Cardiac fibroblast (primary cell): ENCODE measurements at regions not wholly inside any gene's neighbourhood (a gene's known extent, or its start where the extent isn't known, plus 50 kb on each side); places are given as distances from the start of the nearest gene placed in this dataset.
A peak's percentile ranks its signal among the peaks of the same experiment; 100 is the strongest.

Source experiments
- DNase-seq, 2 donors: peaks; one replicate each; pipeline versions ENCODE4 v3.0.0 to v3.0.0-alpha.2; 2010; ENCODE audit warnings: low read depth in 2 of 2
- H3K4me3 ChIP-seq, 2 donors: replicated peaks in 1 of 2; 1 replicate in 1 of 2; 2 replicates in 1 of 2; pipeline ENCODE4 v1.5.1; 2011; ENCODE audit warnings: low read depth in 2 of 2, low read length in 2 of 2, mild to moderate bottlenecking in 2 of 2, moderate library complexity in 1 of 2
- CTCF ChIP-seq: IDR thresholded peaks from one replicate; pipeline ENCODE4 v1.5.1; 2011; ENCODE audit warnings: low read depth, mild to moderate bottlenecking, low read length, inconsistent platforms

- DNase-seq = no peak
These were observed 292.9 kb downstream of the THBS2 start for GRCh38 chr6:168960551-168961263.

GRCh38 chr6:168959696-168960095 is 293.9 kb downstream of the THBS2 start:
- DNase-seq = no peak
- no peak for TF ChIP-seq CTCF
- no peak overlapping the region for H3K4me3 ChIP-seq

More at GRCh38 chr6:168960551-168961263, 292.9 kb downstream of the THBS2 start:
- no peak for TF ChIP-seq CTCF
- no peak overlapping the region for H3K4me3 ChIP-seq

GRCh38 chr6:168956884-168957730 is 296.5 kb downstream of the THBS2 start:
- no peak overlapping the region for H3K4me3 ChIP-seq
- peak; percentile 84 for TF ChIP-seq CTCF
- peak; percentile 88 to 90 for DNase-seq

GRCh38 chr6:168956141-168956838 is 297.4 kb downstream of the THBS2 start:
- no peak overlapping the region for H3K4me3 ChIP-seq
- DNase-seq = peak in 1 of 2 donors; percentile 52
- TF ChIP-seq CTCF = no peak

- no peak for DNase-seq
- no peak for TF ChIP-seq CTCF
- H3K4me3 ChIP-seq = no peak overlapping the region
These were observed 300.2 kb downstream of the THBS2 start for GRCh38 chr6:168953461-168953860.

- no peak overlapping the region for H3K4me3 ChIP-seq
- no peak for DNase-seq
- TF ChIP-seq CTCF = no peak
These were observed 302.4 kb downstream of the THBS2 start for GRCh38 chr6:168951217-168951616.
